HEK293 (cell line): ENCODE measurements at regions not wholly inside any gene's neighbourhood (a gene's known extent, or its start where the extent isn't known, plus 50 kb on each side); places are given as distances from the start of the nearest gene placed in this dataset.

Experiments used
- CTCF ChIP-seq: fragments of 450-650 bp; formaldehyde crosslinking; IDR thresholded peaks from 2 replicates; pipeline ENCODE4 v1.5.1; 2016; ENCODE audit warnings: missing biosample characterization, missing genetic modification characterization
- GLI4 ChIP-seq: fragments of 450-650 bp; formaldehyde crosslinking; IDR thresholded peaks from 2 replicates; pipeline ENCODE4 v1.5.1; 2016; ENCODE audit warnings: missing biosample characterization, missing genetic modification characterization
- KLF8 ChIP-seq: fragments of 450-650 bp; formaldehyde crosslinking; IDR thresholded peaks from 2 replicates; pipeline ENCODE4 v1.5.1; 2016; ENCODE audit warnings: missing biosample characterization, missing genetic modification characterization
- KLF9 ChIP-seq: fragments of 450-650 bp; formaldehyde crosslinking; IDR thresholded peaks from 2 replicates; pipeline ENCODE4 v1.5.1; 2016; ENCODE audit warnings: missing biosample characterization, missing genetic modification characterization, low read depth
- ZBTB49 ChIP-seq: fragments of 450-650 bp; formaldehyde crosslinking; IDR thresholded peaks from 2 replicates; pipeline ENCODE4 v1.5.1; 2016; ENCODE audit warnings: missing biosample characterization, missing genetic modification characterization, low read depth
- ZFHX2 ChIP-seq: fragments of 450-650 bp; formaldehyde crosslinking; conservative IDR thresholded peaks from 2 replicates; pipeline ENCODE4 v1.5.1; 2016; ENCODE audit warnings: missing biosample characterization, missing genetic modification characterization
- ZNF274 ChIP-seq, 2 experiments: fragments of 200-500 bp in 1 of 2; fragments of 450-650 bp in 1 of 2; sonication (Bioruptor generic) in 1 of 2; formaldehyde crosslinking in 1 of 2; IDR thresholded peaks; 2 replicates each; pipeline versions ENCODE4 v1.5.1 to v1.6.1; 2014 to 2016; ENCODE audit warnings: borderline replicate concordance in 1 of 2, inconsistent platforms in 1 of 2, low read length in 1 of 2, missing biosample characterization in 1 of 2, missing genetic modification characterization in 1 of 2
- ZNF366 ChIP-seq: fragments of 450-650 bp; formaldehyde crosslinking; conservative IDR thresholded peaks from 2 replicates; pipeline ENCODE4 v1.5.1; 2016; ENCODE audit warnings: missing biosample characterization, missing genetic modification characterization
- ZNF423 ChIP-seq: fragments of 450-650 bp; formaldehyde crosslinking; IDR thresholded peaks from 2 replicates; pipeline ENCODE4 v1.5.1; 2016; ENCODE audit warnings: missing biosample characterization, missing genetic modification characterization
- ZNF521 ChIP-seq: fragments of 450-650 bp; formaldehyde crosslinking; IDR thresholded peaks from 2 replicates; pipeline ENCODE4 v1.5.1; 2017; ENCODE audit warnings: missing biosample characterization, mild to moderate bottlenecking, missing genetic modification characterization
- ZNF777 ChIP-seq: fragments of 450-650 bp; formaldehyde crosslinking; IDR thresholded peaks from 2 replicates; pipeline ENCODE4 v1.5.1; 2017; ENCODE audit warnings: missing biosample characterization, missing genetic modification characterization, borderline replicate concordance
- ZSCAN16 ChIP-seq: fragments of 450-650 bp; formaldehyde crosslinking; IDR thresholded peaks from 2 replicates; pipeline ENCODE4 v1.5.1; 2016; ENCODE audit warnings: missing biosample characterization, missing genetic modification characterization

GRCh38 chr2:201952187-201952586 is 81.5 kb upstream of the FZD7 start:
- TF ChIP-seq CTCF (tag by site-specific recombination) = no peak
- TF ChIP-seq KLF9 (tag by site-specific recombination) = no peak
- no peak for TF ChIP-seq ZNF366 (tag by site-specific recombination)
- TF ChIP-seq ZNF423 = no peak
- no peak for TF ChIP-seq ZFHX2 (tag by site-specific recombination)
- TF ChIP-seq ZNF521 = no peak
- TF ChIP-seq ZSCAN16 = no peak
- TF ChIP-seq ZNF274 (IDR thresholded peaks at IDR 0.05; ENCODE audit: low read length) = no peak
- TF ChIP-seq ZNF274 (tag by site-specific recombination; IDR thresholded peaks at IDR 0.05; ENCODE audit: borderline replicate concordance) = no peak
- TF ChIP-seq ZBTB49 (tag by site-specific recombination) = no peak
- no peak for TF ChIP-seq GLI4 (tag by site-specific recombination)
- no peak for TF ChIP-seq ZNF777 (tag by site-specific recombination)
- no peak for TF ChIP-seq KLF8 (tag by site-specific recombination)
